Right lobe of liver (tissue), 4 donors: ENCODE measurements at regions not wholly inside any gene's neighbourhood (a gene's known extent, or its start where the extent isn't known, plus 50 kb on each side); places are given as distances from the start of the nearest gene placed in this dataset.

Source experiments
- CTCF ChIP-seq, 4 donors: fragments of 200-600 bp in 3 of 4; fragments of 450-650 bp in 1 of 4; IDR thresholded peaks; one replicate each; pipeline versions ENCODE4 v1.5.1 to v1.8.0; 2016 to 2022; ENCODE audit warnings: antibody characterized with exemption in 4 of 4, mild to moderate bottlenecking in 2 of 4
- POLR2A ChIP-seq: fragments of 450-650 bp; IDR thresholded peaks from one replicate; pipeline ENCODE4 v1.6.1; 2017; ENCODE audit warnings: antibody characterized with exemption, mild to moderate bottlenecking
- donor health status: DM: no; HTN: no; CAD: no.
- donor health status: DM: no; HTN: no; CAD: no.
- donor health status: DM: no; HTN: yes; CAD: no.

DNA sequence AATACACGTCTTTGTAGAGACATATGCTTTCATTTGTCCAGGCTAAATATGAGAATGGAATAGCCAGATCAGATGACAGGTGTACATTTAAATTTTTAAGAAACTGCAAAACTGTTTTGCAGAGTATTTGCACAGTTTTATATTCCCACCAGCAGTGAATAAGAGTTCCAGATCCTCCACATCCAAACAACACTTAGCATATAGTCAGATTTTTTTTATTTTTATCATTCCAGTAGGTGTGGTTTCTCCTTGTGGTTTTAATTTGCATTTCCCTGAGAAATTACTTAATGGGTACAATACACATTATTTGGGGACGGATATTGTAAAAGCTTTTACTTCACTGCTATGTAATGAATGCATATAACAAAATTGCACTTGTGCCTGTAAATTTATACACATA is 56.7 kb upstream of the IRF2 start:
- TF ChIP-seq CTCF (IDR thresholded peaks at IDR 0.05) (no peak), POLR2A (no peak)
